H1 (cell line): ENCODE measurements at regions not wholly inside any gene's neighbourhood (a gene's known extent, or its start where the extent isn't known, plus 50 kb on each side); places are given as distances from the start of the nearest gene placed in this dataset.

Experiments
- CREB1 ChIP-seq: IDR thresholded peaks from 2 replicates; pipeline ENCODE4 v1.6.1; 2012; ENCODE audit warnings: inconsistent platforms
- EZH2 ChIP-seq: fragments of 200-600 bp; sonication (generic); IDR thresholded peaks from 2 replicates; pipeline ENCODE4 v1.7.1; 2012; ENCODE audit warnings: low read depth, mild to moderate bottlenecking, moderate library complexity, low read length, inconsistent platforms; ENCODE audit not compliant: severe bottlenecking
- JUND ChIP-seq: IDR thresholded peaks from 2 replicates; pipeline ENCODE4 v1.6.1; 2011; ENCODE audit warnings: mild to moderate bottlenecking, improper control_type of control experiment, low read length
- MAFK ChIP-seq: IDR thresholded peaks from 2 replicates; pipeline ENCODE4 v1.6.1; 2012; ENCODE audit warnings: low read depth, mild to moderate bottlenecking, improper control_type of control experiment, low read length
- POLR2AphosphoS5 ChIP-seq: IDR thresholded peaks from 2 replicates; pipeline ENCODE4 v1.6.1; 2011; ENCODE audit warnings: low read depth, low read length
- SP1 ChIP-seq: IDR thresholded peaks from 2 replicates; pipeline ENCODE4 v1.6.1; 2011; ENCODE audit warnings: low read depth, low read length
- SUZ12 ChIP-seq: fragments of 200-600 bp; sonication (generic); IDR thresholded peaks from 2 replicates; pipeline ENCODE4 v1.6.1; 2012; ENCODE audit warnings: mild to moderate bottlenecking, inconsistent platforms, low read length, moderate library complexity, mixed read lengths
- YY1 ChIP-seq: IDR thresholded peaks from 2 replicates; pipeline ENCODE4 v1.6.1; 2011; ENCODE audit warnings: low read depth, mild to moderate bottlenecking, low read length
- TF ChIP-seq, protein P1 (sequence below), 3 experiments: IDR thresholded peaks; 1 replicate in 2 of 3; 2 replicates in 1 of 3; pipeline versions ENCODE4 v1.5.1 to v1.6.1; 2011; ENCODE audit warnings: low read length in 3 of 3, mild to moderate bottlenecking in 3 of 3, inconsistent platforms in 2 of 3, low read depth in 1 of 3, moderate library complexity in 1 of 3; ENCODE audit not compliant: insufficient read depth in 1 of 3; ENCODE audit errors: control extremely low read depth in 1 of 3

DNA sequence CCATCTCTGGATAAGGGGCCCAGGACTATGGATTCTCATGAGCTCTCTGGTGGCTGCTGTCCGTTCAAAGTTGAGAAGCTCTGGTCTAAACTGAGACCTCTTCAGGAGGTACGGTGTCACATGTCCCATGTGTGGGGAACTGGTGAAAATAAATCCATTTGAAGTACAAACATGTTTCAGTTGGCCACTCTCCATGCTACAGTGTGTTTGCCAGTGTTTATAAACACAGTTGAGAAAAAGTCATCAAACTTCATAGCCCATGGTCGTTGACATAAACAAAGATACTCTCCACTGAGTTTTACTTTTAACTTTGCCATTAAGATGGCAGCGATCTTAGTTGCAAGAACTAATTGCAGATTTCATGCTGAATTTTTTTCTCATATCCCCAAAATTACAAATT lies 72.8 kb downstream of the PSMG1 start:
- TF ChIP-seq JUND (no peak), YY1 (no peak), EZH2 (no peak), SUZ12 (no peak), SP1 (no peak), CREB1 (no peak), MAFK (no peak), POLR2AphosphoS5 (no peak)
- TF ChIP-seq, protein P1, sequence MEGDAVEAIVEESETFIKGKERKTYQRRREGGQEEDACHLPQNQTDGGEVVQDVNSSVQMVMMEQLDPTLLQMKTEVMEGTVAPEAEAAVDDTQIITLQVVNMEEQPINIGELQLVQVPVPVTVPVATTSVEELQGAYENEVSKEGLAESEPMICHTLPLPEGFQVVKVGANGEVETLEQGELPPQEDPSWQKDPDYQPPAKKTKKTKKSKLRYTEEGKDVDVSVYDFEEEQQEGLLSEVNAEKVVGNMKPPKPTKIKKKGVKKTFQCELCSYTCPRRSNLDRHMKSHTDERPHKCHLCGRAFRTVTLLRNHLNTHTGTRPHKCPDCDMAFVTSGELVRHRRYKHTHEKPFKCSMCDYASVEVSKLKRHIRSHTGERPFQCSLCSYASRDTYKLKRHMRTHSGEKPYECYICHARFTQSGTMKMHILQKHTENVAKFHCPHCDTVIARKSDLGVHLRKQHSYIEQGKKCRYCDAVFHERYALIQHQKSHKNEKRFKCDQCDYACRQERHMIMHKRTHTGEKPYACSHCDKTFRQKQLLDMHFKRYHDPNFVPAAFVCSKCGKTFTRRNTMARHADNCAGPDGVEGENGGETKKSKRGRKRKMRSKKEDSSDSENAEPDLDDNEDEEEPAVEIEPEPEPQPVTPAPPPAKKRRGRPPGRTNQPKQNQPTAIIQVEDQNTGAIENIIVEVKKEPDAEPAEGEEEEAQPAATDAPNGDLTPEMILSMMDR (IDR thresholded peaks at IDR 0.05; ENCODE audit: control extremely low read depth in 1 of 3, insufficient read depth in 1 of 3, low read depth in 1 of 3, low read length in 3 of 3): no peak
